ENCODE measurements at regions not wholly inside any gene's neighbourhood (a gene's known extent, or its start where the extent isn't known, plus 50 kb on each side); places are given as distances from the start of the nearest gene placed in this dataset.

- TF ChIP-seq CTCF (conservative IDR thresholded peaks at IDR 0.05 in 1 of 2, IDR thresholded peaks at IDR 0.05 in 1 of 2; ENCODE audit: extremely low read depth in 1 of 2, insufficient read depth in 1 of 2, low read depth in 1 of 2, low read length in 2 of 2): no peak
- no peak for TF ChIP-seq EZH2 (IDR thresholded peaks at IDR 0.05; ENCODE audit: borderline replicate concordance, low read length)
These were observed 95.4 kb downstream of the SOCS6 start for GRCh38 chr18:70384181-70384790.

All from mammary epithelial cell (primary cell).